ENCODE measurements at regions not wholly inside any gene's neighbourhood (a gene's known extent, or its start where the extent isn't known, plus 50 kb on each side); places are given as distances from the start of the nearest gene placed in this dataset.

- DNase-seq (ENCODE audit: extremely low spot score, unreplicated experiment), result no peak
- Mint-ChIP-seq H3K4me3 (no peak overlapping the region), H3K27ac (no peak overlapping the region), H3K4me1 (ENCODE audit: unreplicated experiment) (no peaks in the 10 kb centered on the region), H3K27me3 (no peaks in the 10 kb centered on the region), H3K9me3 (no peaks in the 10 kb centered on the region), H3K36me3 (no peaks in the 10 kb centered on the region)
- TF ChIP-seq, protein P1, sequence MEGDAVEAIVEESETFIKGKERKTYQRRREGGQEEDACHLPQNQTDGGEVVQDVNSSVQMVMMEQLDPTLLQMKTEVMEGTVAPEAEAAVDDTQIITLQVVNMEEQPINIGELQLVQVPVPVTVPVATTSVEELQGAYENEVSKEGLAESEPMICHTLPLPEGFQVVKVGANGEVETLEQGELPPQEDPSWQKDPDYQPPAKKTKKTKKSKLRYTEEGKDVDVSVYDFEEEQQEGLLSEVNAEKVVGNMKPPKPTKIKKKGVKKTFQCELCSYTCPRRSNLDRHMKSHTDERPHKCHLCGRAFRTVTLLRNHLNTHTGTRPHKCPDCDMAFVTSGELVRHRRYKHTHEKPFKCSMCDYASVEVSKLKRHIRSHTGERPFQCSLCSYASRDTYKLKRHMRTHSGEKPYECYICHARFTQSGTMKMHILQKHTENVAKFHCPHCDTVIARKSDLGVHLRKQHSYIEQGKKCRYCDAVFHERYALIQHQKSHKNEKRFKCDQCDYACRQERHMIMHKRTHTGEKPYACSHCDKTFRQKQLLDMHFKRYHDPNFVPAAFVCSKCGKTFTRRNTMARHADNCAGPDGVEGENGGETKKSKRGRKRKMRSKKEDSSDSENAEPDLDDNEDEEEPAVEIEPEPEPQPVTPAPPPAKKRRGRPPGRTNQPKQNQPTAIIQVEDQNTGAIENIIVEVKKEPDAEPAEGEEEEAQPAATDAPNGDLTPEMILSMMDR (conservative IDR thresholded peaks at IDR 0.05), result no peak
These were observed 227.6 kb downstream of the FBXO15 start for GRCh38 chr18:73920033-73920432.

DNA sequence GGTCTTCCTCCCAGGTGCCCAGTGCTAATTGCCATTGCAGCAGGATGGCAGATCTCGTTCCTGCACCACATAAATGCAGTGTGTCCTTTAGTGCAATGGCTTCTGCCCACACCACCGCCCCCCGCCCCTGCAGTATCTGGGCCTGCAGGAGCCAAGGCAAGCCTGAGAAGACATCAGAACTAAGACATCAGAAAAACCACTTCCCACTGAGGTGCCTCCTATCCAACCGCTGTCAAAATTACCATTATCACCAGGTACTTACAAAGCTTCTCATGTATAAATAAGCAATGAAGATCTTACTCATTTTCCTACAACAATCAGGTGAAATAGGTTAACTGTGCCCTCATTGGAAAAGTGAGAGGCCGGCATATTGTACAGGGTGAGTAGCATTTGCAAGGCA, 228.8 kb downstream of the FBXO15 start:
- DNase-seq (ENCODE audit: extremely low spot score, unreplicated experiment), result no peak
- Mint-ChIP-seq H3K27me3 (no peaks in the 10 kb centered on the region), H3K36me3 (no peaks in the 10 kb centered on the region), H3K4me3 (no peak overlapping the region), H3K9me3 (no peaks in the 10 kb centered on the region), H3K4me1 (ENCODE audit: unreplicated experiment) (no peaks in the 10 kb centered on the region), H3K27ac (no peak overlapping the region)
- TF ChIP-seq, protein P1 (conservative IDR thresholded peaks at IDR 0.05), result no peak

GRCh38 chr18:73917046-73917445, 230.6 kb downstream of the FBXO15 start:
- Mint-ChIP-seq H3K36me3 (no peaks in the 10 kb centered on the region), H3K4me3 (no peak overlapping the region), H3K27ac (no peak overlapping the region), H3K9me3 (no peaks in the 10 kb centered on the region), H3K27me3 (peaks cover 3% of the 10 kb centered on the region), H3K4me1 (ENCODE audit: unreplicated experiment) (no peaks in the 10 kb centered on the region)
- TF ChIP-seq, protein P1 (conservative IDR thresholded peaks at IDR 0.05), result no peak
- DNase-seq (ENCODE audit: extremely low spot score, unreplicated experiment), result no peak

GRCh38 chr18:73913505-73913904, 234.1 kb downstream of the FBXO15 start:
- Mint-ChIP-seq H3K9me3 (no peaks in the 10 kb centered on the region), H3K4me1 (ENCODE audit: unreplicated experiment) (no peaks in the 10 kb centered on the region), H3K27me3 (peaks cover 5% of the 10 kb centered on the region), H3K36me3 (no peaks in the 10 kb centered on the region), H3K4me3 (no peak overlapping the region), H3K27ac (no peak overlapping the region)
- no peak for DNase-seq (ENCODE audit: extremely low spot score, unreplicated experiment)
- TF ChIP-seq, protein P1 (conservative IDR thresholded peaks at IDR 0.05), result no peak

DNA sequence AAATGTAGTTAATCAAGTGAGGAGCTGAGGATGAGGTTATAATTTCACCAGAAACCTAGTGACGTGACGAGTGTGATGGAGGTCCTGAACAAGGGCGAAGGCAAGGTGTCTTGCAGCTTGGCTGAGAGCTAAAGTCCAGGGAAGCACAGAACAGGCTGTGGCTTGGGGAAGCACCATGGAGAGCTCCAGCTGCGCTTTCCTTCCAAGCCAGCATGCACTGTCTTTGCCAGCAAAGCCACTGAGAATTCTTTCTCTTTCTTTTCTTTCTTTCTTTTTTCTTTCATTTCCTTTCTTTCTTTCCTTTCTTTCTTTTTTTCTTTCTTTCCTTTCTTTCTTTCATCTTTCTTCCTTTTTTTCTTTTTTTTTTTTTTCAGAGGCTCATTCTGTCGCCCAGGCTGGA, 239.3 kb downstream of the FBXO15 start:
- H3K4me1 Mint-ChIP-seq (ENCODE audit: unreplicated experiment), result no peaks in the 10 kb centered on the region
- H3K36me3 Mint-ChIP-seq, result no peaks in the 10 kb centered on the region
- H3K9me3 Mint-ChIP-seq, result no peaks in the 10 kb centered on the region
- TF ChIP-seq, protein P1 (conservative IDR thresholded peaks at IDR 0.05), result no peak
- H3K27me3 Mint-ChIP-seq, result peaks cover 16% of the 10 kb centered on the region
- H3K27ac Mint-ChIP-seq, result no peak overlapping the region
- H3K4me3 Mint-ChIP-seq, result no peak overlapping the region
- no peak for DNase-seq (ENCODE audit: extremely low spot score, unreplicated experiment)

DNA sequence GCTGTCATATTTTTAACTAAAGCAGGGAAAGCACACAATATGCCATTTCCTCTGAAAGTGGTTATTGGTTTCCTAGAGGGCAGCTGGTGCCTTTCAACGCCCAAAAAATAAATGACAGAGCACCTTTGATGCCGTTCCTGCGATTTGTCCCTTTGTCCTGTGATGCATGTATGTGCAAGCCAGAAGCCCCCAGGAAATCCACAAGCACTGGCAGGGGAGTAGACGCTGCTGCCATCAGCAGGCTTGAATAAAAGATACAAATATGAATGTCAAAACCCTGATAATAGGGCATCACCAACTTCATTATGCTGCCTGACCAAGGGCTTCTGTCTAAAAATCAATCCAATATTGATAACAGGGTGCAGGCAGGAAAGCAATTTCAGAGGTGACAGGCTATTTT, 246.1 kb downstream of the FBXO15 start:
- no peak overlapping the region for H3K27ac Mint-ChIP-seq
- no peak overlapping the region for H3K4me3 Mint-ChIP-seq
- H3K36me3 Mint-ChIP-seq, result no peaks in the 10 kb centered on the region
- no peaks in the 10 kb centered on the region for H3K4me1 Mint-ChIP-seq (ENCODE audit: unreplicated experiment)
- H3K27me3 Mint-ChIP-seq, result peaks cover 12% of the 10 kb centered on the region
- TF ChIP-seq, protein P1 (conservative IDR thresholded peaks at IDR 0.05), result no peak
- no peak for DNase-seq (ENCODE audit: extremely low spot score, unreplicated experiment)
- H3K9me3 Mint-ChIP-seq, result no peaks in the 10 kb centered on the region

Measured in type B pancreatic cell (in vitro differentiated cells).